ENCODE measurements at regions not wholly inside any gene's neighbourhood (a gene's known extent, or its start where the extent isn't known, plus 50 kb on each side); places are given as distances from the start of the nearest gene placed in this dataset.
"Not testable (repeated sequence)": the region's sequence is repeated elsewhere in the genome, so short reads cannot be mapped to it uniquely, and the experiment has no call there.

DNA sequence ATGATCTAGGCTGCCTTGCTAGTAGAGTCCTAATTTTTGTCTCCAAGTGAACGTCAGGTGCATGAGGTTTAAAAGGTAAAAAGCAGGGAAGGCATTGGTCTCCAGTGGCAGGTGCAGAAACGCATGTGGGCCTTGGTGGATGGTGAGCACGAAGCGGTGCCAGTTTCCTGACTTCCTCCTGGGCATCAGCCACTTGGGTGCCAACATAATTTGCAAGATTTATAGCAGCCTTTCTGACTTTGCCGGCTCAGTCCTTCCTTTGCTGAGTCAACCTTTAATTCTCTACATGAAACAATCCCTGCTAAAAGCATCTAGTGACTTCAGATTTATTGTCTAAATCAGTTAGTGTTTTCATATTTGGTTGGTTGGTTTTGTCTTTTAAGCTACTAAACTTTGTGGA, 355.7 kb upstream of the TMEM132C start:
- DNase-seq, result no peak

DNA sequence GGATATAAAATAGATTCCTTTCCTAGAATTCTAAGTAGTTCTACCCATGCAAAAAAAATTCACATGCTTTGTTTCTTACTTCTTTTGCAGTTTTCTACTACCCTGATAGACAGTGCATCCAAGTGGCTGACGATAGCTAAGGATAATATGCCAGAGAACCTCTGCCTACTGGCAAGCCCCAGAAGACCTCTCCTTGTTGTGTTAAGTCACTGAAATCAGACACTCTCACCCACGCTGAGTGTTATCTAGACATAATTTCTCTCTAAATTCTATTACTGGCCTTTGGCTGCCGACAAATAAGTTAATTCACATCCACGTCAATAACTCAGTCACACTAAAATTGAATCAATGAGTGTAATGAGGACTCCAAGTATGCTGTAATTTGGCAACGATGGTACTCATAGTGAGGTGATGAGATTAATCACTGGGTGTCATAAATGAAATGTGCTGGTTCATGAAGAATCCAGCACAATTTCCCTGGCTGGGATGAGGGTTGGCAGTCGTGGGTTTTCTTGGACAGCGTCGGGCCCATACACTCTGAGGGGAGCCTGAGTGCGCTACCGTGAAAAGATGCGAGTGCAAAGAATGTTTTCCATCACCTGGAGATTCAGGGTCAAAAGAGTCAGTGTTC, 354.8 kb upstream of the TMEM132C start:
- no peak for DNase-seq

DNA sequence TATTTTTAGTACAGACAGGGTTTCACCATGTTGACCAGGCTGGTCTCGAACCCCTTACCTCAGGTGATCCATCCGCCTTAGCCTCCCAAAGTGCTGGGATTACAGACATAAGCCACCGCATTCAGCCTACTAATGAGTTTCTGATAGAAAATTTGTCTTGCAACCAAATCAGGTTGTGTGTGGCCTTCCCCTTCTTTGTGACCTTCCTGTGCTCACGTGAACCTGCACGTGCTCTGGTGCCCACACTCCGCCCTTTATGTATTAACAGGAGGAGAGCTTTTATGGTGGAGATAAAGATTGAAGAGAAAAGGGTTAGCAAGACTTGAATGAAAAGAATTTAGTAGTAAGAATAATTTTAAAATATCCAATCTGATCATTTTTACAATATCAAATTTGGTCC, 343.5 kb upstream of the TMEM132C start:
- no peak for DNase-seq

DNA sequence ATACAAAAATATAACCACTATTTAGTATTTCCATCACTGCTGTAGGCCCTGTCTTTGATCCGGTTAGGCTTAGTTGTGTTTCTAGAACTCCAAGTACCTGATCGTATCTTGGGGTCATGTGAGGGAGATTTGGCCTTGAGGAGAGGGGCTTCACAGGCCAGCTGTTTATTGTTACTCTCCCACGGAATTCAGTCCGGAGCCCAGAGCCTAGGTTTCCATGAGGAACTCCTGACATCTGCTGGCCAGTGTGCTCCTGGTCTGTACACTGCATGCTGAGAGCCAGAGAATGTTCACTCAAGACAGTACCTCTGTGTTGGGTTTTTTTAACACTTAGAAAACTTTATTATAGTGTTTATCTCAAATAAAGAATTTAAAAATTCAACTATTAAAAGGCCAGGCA, 341.0 kb upstream of the TMEM132C start:
- no peak for DNase-seq

DNA sequence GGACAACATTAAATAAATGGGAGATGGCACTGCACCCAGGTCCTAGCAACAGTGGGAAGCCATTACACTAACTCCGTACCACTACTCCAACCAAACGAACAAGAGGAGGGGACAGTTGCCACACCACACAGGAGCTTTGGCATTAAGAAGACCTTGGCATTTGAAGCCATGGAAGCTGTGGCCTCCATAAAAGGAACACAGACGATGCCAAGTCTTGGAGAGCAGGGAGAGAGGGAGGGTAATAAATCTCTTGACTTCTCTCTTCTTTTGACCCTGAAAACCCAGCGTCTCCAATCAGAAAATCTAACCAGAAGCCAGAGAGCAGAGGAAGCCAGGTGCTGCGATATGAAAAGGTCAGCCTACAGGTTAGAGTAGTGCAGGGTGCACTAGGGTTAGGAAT, 338.8 kb upstream of the TMEM132C start:
- DNase-seq, result no peak

DNA sequence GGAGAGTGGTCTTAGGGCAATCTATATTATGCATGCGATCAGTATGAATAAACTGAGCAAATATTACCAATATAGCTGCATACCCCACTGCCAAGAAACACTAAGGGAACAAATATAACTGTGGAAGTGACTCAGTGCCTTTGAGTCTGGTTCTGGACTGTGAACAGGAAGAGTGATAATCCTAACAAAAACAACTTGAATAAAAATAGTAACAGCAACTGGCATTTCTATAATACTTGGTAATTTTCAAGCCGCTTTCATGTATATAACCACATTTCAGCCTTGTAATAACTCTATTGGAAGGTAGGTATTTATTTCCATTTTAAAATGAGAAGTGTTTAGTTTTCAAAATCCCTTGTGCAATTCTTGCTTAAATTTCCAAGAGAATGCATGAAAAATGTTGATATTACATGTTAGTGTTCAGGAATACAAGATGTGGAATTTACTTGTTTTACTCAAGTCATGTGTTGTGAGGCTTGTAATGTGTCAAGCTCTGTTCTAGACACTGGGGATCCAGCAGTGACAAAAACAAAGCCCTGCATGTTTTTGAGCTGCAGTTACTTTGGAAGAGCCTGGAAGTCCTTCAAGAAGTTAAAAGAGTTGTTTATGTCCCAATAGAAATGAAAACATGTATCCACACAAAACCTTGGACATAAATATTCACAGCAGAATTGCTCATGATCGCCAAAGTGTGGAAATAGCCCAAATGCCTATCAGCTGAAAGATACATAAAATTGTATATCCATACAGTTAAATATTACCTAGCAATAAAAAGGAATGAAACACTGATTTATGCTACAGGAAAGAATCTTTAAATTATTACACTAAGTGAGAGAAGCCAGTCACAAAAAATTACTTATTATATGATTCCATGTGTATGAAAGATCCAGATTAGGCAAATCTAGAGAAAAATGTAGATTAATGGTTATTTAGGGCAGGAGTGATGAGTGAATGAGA, 338.1 kb upstream of the TMEM132C start:
- DNase-seq, result no peak

DNA sequence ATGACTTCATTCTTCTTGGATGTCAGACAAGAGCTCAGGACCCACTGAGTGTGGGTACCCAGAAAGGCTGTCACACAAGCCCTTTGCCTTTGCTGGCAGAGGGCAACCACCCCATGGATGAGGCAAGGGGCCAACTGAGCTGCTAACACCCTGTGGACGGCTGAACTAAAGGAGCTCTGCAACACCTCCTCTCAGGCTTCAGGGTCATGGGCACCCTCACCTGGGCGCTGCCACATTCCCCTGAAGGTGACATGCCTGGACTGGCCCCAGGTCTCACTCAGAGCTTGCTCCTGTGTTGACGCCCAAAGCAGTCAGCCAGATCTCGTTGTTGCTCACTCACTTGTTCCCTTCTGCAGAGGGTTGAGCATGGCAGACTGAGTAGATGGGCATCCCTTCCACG, 336.8 kb upstream of the TMEM132C start:
- no peak for DNase-seq

DNA sequence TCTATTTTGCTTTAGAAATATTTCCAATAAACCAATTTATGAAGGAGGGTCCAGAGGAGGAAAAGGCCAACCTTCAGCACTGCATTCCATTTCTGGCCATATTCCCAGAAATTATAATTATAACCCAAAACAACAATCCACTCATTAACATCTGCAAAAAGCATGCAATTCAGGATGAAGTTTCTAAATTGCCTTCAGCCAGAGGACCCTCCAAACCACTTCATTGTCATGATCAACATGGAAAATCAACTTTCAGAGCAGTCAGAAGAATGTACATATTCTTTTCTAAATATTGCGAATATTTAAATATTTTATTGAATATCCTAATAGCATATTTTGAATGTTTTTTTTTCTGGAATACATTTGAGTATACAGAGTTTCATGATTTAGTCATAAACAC, 332.6 kb upstream of the TMEM132C start:
- DNase-seq, result no peak

DNA sequence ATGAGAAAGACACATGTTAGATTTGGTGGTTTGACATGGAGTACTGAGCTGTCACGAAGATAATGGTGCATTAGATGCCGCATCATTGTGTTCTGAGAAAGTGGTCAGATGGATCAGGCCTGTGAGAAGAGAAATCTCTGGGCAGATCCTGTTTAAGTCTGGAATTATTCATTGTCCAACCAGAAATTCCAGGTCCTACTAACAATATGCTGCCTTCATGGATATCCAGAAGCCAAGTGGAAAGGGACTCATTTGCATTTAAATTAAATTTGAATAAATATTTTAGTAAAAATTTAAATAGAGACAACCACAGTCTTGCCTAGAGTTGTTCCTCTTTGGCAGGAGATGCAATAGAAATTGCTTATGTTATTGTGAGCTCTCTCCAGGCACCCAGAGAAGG, 330.5 kb upstream of the TMEM132C start:
- DNase-seq, result no peak

DNA sequence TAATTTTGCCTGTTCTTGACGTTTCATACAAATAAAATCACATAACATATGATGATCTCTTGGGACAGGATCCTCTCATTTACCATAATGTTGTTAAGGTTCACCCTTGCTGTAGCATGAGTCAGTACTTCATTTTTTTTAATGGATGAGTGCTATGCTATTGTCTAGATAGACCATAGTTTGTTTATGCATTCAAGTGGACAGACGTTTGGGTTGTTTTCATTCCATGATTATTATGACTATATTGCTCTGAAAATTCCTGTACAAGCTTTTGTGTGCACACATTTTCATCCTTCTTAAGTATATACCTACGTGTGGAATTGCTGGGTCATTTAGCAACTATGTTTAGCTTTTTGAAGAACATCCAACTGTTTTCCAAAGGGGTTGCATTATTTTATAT, 325.6 kb upstream of the TMEM132C start:
- DNase-seq, result no peak

DNA sequence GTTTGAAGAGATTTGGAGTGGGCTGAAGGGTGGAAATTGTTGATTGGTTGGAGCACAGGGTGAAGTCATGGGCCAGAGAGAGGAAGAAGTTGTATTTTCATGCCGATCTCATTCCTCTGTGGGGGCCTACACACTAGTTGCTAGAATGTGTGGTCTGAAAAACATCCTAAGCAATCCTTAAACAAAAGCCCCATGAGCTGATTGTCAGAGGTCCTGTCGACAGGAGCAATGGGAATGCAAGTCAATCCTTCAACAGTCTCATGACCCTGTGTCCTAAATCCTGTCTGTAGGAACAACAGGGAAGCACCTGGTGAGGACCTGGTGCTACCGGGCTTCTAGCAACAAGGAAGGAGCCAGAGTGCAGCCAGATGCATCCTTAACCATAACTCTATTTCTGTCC, 324.0 kb upstream of the TMEM132C start:
- DNase-seq, result no peak

DNA sequence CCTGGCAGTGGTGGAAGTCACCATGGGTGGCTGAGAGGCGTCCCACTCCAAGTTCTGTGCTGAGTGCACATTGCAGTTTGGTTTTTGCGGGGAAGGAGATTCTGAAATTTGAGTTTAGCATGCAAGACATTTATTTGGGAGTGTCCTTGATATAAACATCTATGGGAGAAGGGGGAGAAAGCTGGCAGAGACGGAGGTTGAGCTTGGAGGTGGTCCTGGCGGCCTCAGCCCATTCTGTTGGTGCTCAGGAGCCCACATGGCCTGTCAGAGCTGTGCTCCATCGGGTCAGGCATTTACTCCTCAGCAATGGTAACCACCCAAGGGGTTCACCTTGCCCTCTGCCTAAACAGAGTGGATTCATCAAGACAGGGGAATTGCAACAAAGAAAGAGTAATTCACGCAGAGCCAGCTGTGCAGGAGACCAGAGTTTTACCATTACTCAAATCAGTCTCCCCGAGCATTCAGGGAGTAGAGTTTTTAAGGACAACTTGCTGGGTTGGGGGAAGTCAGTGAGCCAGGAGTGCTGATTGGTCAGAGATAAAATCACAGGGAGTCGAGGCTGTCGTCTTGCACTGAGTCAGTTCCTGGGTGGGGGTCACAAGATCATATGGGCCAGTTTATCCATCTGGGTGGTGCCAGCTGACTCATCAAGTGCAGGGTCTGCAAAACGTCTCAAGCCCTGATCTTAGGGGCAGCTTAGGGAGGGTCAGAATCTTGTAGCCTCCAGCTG, 323.3 kb upstream of the TMEM132C start:
- DNase-seq, result no peak

DNA sequence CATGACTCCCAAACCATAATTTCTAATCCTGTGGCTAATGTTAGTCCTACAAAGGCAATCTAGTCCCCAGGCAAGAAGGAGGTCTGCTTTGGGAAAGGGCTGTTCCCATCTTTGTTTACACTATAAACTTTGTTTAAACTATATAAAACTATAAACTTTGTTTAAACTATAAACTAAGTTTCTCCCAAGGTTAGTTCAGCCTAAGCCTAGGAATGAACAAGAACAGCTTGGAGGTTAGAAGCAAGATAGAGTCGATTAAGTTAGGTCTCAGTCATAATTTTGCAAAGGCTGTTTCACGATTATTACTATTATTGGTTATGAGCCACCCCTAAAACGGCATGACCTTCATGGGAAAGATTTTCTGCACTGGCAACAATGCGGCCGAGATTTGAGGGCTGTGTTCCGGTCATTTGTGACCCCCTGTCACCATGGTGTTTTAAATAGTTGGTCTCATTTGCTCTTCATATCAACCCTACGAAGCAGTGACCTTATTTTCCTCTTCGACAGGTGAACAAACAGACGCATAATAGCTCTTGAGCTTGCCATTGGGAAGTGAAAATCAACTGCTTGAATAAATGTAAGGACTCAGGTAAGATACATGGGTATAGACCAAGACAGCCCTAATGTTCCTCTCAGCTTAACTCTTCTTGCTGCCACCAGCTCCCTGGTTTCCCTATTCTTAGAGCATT, 322.6 kb upstream of the TMEM132C start:
- no peak for DNase-seq

DNA sequence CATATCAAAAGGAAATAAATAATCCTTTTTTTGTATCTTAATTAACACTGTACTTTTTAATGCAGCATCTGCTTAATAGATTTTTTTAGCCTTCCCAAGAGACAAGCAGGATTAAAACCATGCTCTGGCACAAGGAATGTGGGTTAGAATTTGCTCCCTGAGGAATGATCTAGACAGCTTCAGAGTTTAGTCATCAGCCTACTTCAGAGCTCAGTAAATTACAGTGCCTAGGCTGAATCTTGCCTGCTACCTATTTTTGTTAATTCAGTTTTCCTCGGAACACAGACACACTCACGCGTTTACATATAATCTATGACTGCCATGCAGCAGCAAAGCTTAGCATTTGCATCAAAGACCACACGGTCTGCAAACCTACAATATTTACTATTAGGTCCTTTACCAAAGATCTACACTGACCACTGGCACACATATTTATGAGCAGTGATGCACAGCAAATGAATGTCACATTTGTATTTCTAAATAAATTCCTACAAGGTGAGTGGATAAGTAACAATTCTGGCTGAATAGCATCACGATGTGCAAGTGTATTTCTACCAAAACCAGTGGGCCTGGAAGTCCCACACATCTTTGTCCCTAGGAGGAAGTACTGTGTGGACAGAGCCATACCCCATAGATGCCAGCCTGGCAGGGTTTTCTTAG, 309.8 kb upstream of the TMEM132C start:
- DNase-seq, result no peak

DNA sequence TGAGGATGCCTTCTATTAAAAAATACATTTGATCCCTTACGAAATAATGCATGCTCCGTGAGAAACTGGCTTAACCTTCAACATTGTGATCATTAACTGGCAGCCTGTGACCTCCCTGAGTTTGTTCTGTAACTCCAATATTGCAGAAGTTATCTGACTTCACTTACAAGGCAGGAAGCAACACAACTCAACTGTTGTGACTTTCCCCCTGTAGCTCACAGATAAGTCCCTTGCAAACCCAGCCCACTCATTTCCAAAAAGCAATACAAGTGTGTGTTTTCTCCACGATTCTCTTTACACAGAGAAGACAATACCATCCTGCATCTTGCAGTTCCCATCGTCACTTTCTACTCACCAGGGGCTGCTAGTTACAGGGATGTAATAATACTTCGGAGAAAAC, 304.7 kb upstream of the TMEM132C start:
- no peak for DNase-seq

DNA sequence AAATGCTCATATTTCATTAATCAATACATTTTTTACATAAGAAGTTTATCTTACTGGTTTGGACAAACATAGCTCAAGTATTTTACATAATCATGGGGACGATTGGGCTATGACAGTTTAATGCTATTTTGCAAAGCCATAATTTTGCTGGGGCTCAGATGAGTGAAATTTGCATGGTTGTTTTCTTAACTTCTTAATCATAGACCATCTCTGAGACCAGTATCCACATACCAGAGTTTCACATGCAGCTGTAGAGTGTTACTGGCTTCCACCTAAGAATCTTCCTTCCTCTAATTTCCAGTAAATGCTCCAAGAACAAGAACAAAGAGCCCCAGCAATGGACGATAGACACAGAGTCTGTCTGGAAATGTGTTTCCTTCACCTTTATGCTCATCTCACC, 303.0 kb upstream of the TMEM132C start:
- DNase-seq, result no peak

DNA sequence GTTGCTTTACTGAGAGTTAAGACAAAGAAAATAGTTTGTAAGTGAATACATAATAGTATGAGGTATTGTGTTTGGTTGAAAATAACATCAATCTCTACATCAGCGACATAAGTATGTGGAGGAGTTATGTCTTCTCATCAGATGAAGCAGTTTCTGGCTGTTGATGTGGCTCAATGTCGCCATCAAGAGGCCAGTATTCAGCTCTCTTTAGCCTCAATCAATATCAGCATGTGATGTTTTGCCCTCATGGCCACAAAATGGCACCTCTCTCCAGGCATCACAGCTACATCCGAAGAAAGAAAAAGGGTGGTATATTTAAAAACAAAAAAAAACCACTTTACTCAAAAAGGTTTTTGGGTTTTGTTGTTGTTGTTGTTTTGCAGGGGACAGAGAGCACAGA, 302.3 kb upstream of the TMEM132C start:
- no peak for DNase-seq

DNA sequence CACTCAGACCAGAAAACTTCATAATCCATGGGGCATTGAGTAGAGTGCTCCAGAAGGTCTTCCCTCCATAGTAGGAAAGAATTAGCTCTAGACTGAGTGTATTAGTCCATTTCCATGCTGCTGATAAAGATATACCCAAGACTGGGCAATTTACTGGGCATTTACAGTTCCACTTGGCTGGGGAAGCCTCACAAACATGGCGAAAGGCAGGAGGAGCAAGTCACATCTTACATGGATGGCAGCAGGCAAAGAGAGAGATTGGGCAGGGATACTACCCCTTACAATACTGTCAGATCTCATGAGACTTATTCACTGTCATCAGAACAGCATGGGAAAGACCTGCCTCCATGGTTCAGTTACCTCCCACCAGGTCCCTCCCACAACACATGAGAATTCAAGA, 300.6 kb upstream of the TMEM132C start:
- no peak for DNase-seq

DNA sequence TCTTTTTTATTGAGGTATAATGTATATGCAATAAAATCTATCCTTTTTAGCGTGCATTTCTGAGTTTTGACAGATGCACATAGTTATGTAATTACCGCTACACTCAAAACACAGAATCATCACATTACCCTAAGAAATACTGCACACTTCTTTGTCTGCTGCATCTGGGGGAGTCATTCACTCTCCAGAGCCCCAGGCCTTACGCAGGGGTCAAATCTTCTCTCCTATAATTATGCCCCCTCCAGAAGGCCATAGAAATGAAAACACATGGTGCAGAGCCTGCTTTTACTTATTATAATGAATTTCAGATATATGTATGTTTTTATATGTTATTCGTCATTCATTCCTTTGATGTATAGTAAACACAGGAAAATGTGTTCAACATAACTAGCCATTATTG, 296.5 kb upstream of the TMEM132C start:
- DNase-seq, result no peak

DNA sequence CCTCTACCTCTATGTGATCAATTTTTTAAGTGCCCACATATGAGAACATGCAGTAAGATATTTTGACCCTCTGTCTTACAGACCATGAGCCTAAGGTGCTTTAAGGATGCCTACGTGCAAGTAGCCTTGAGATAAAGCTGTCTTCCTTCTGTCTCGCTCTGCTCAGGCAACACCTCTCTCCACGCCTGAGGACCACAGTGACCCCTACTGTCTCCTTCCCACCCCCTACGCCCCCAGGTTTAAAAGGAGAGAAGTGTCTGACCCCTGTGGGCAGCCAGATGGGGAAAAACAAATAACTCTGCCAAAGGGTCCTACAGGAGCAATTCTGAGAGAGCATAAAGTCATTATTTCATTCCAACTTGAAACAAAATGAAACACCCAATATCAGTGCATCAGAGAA, 286.4 kb upstream of the TMEM132C start:
- no peak for DNase-seq

DNA sequence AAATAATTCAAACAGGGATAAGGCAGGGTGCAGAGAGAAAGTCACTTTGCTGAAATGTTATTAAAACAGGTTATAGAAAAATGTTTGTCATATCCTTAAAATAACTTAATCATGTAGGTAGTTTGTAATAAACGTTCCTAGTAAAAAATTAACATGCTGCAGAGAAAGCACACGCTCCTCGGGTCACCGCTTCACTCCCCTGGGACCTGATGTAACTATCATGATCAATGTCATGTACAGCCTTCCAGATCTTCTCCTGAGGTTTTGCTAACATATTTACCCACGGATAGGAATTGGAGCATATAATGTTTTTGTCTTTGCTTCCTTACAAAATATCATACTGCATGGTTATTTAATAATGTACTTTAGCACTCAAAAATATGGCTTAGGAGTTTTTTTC, 285.1 kb upstream of the TMEM132C start:
- DNase-seq, result no peak

DNA sequence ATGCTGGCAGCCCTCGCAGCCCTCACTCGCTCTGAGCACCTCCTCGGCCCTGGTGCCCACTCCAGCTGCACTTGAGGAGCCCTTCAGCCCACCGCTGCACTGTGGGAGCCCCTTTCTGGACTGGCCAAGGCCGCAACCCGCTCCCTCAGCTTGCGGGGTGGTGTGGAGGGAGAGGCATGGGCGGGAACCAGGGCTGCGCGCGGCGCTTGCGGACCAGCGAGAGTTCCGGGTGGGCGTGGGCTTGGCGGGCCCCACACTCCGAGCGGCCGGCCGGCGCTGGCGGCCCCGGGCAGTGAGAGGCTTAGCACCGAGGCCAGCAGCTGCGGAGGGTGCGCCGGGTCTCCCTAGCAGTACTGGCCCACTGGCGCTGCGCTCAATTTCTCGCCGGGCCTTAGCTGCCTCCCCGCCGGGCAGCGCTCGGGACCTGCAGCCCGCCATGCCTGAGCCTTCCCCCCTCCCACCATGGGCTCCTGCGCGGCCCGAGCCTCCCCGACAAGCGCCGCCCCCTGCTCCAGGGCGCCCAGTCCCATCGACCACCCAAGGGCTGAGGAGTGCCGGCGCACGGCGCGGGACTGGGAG, 283.7 kb upstream of the TMEM132C start:
- not testable (repeated sequence) for DNase-seq

All from NCI-H2107 (cell line).